Hepatocyte (in vitro differentiated cells): ENCODE measurements at regions not wholly inside any gene's neighbourhood (a gene's known extent, or its start where the extent isn't known, plus 50 kb on each side); places are given as distances from the start of the nearest gene placed in this dataset.

ENCODE experiments used
- DNase-seq: peaks from one replicate; pipeline ENCODE4 v3.0.0-alpha.2; 2016; ENCODE audit warnings: low spot score
- H2AFZ ChIP-seq: fragments of 200-600 bp; sonication (generic); 2 replicates; pipeline ENCODE4 v1.6.0; 2016; ENCODE audit warnings: antibody characterized with exemption, mild to moderate bottlenecking
- H3K27ac ChIP-seq: fragments of 200-600 bp; sonication (generic); 2 replicates; pipeline ENCODE4 v1.5.1; 2016; ENCODE audit warnings: mild to moderate bottlenecking
- H3K27me3 ChIP-seq: fragments of 200-600 bp; sonication (generic); 2 replicates; pipeline ENCODE4 v1.6.1; 2016
- H3K36me3 ChIP-seq: fragments of 200-600 bp; sonication (generic); replicated peaks from 2 replicates; pipeline ENCODE4 v1.5.1; 2016; ENCODE audit warnings: low read depth; ENCODE audit not compliant: insufficient read depth
- H3K4me1 ChIP-seq: fragments of 200-600 bp; sonication (generic); 2 replicates; pipeline ENCODE4 v1.5.1; 2016; ENCODE audit warnings: mild to moderate bottlenecking, moderate library complexity; ENCODE audit not compliant: insufficient read depth
- H3K4me2 ChIP-seq: fragments of 200-600 bp; sonication (generic); 2 replicates; pipeline ENCODE4 v1.6.0; 2016
- H3K4me3 ChIP-seq: fragments of 200-600 bp; sonication (generic); 2 replicates; pipeline ENCODE4 v1.5.1; 2016; ENCODE audit warnings: mild to moderate bottlenecking
- H3K79me2 ChIP-seq: fragments of 200-600 bp; sonication (generic); 2 replicates; pipeline ENCODE4 v1.6.0; 2017; ENCODE audit warnings: mild to moderate bottlenecking
- H3K9me2 ChIP-seq: fragments of 200-600 bp; sonication (generic); replicated peaks from 2 replicates; pipeline ENCODE4 v1.6.0; 2017; ENCODE audit warnings: mild to moderate bottlenecking; ENCODE audit not compliant: insufficient read depth
- H3K9me3 ChIP-seq: fragments of 200-600 bp; sonication (generic); 2 replicates; pipeline ENCODE4 v1.5.1; 2016; ENCODE audit warnings: low read depth, mild to moderate bottlenecking
- H4K20me1 ChIP-seq: fragments of 200-600 bp; sonication (generic); 2 replicates; pipeline ENCODE4 v1.6.0; 2016; ENCODE audit warnings: mild to moderate bottlenecking; ENCODE audit not compliant: insufficient read depth, poor library complexity, severe bottlenecking
- CTCF ChIP-seq: fragments of 200-600 bp; sonication (generic); IDR thresholded peaks from 2 replicates; pipeline ENCODE4 v1.5.1; 2016; ENCODE audit warnings: antibody characterized with exemption, mild to moderate bottlenecking; ENCODE audit not compliant: poor library complexity
- EZH2 ChIP-seq: fragments of 200-600 bp; sonication (generic); IDR thresholded peaks from 2 replicates; pipeline ENCODE4 v1.6.1; 2016; ENCODE audit warnings: antibody characterized with exemption, mild to moderate bottlenecking, borderline replicate concordance
- EZH2phosphoT487 ChIP-seq: fragments of 200-600 bp; sonication (generic); IDR thresholded peaks from one replicate; pipeline ENCODE4 v1.6.1; 2018; ENCODE audit warnings: antibody characterized with exemption, mild to moderate bottlenecking, low read depth, moderate library complexity; ENCODE audit not compliant: unreplicated experiment, severe bottlenecking
- WGBS: methylation state at CpG from one replicate; pipeline ENCODE4 v1.1.6; 2016; ENCODE audit warnings: low lambda C conversion rate; ENCODE audit errors: missing lambda C conversion rate; 5-methylcytosine and 5-hydroxymethylcytosine counted together

GRCh38 chrX:124216396-124217115 lies 115.9 kb upstream of the TEX13D start:
- Histone ChIP-seq H4K20me1 (no peaks in the 10 kb centered on the region), H3K79me2 (no peaks in the 10 kb centered on the region), H3K27me3 (no peaks in the 10 kb centered on the region), H3K36me3 (no peaks in the 10 kb centered on the region), H3K4me1 (no peaks in the 10 kb centered on the region), H3K4me3 (no peak overlapping the region), H3K4me2 (no peak overlapping the region), H3K9me2 (no peaks in the 10 kb centered on the region), H2AFZ (no peak overlapping the region), H3K27ac (no peak overlapping the region), H3K9me3 (no peaks in the 10 kb centered on the region)
- TF ChIP-seq EZH2 (no peak), CTCF (no peak), EZH2phosphoT487 (no peak)
- WGBS: 40% methylated on average over 8 of the region's 8 CpGs
- DNase-seq: no peak

DNA sequence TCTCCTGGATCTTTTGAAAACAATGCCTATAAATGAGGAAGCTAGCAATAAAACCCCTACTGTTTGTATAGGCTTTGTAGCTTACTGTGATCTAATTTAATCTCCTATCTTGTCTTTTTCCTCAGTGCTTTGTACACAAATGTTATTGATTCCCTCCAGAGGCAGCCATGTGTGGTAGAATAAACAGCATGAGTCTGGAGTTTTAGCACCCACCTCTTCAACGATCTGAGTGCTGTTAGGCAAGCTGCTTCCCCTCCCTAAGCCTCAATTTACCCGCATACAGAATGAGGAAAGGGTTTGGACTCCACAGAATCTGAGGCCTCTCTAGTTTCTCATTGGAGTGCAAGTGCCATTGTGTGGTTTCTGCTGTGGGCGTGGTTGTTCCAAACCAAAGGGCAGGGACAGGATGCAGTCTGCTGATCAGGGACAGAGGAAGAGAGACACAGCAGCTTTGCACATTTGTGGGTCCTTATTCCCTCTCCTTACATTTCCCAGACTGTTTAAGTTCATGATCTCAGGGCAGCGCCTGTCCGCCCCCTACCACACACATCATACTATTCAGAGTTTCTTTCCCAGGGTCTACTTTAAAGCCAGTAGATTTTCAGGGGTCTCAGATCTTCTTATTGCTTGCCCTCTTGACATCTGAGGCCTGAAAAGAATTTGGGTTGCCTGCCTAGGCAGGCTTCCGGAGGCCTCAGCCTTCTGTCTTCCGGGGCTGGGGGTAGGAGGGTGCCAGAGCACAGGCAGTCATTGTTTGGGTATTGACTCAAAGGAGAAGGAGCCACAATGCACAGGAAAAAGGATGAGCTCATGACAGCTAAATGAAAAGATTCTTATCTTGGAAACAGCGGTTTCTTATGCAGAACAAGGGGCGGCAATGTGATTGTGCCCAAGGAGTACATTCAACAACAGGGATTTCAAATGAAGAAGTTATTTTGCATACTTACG lies 114.9 kb upstream of the TEX13D start:
- no peak overlapping the region for H3K4me2 ChIP-seq

DNA sequence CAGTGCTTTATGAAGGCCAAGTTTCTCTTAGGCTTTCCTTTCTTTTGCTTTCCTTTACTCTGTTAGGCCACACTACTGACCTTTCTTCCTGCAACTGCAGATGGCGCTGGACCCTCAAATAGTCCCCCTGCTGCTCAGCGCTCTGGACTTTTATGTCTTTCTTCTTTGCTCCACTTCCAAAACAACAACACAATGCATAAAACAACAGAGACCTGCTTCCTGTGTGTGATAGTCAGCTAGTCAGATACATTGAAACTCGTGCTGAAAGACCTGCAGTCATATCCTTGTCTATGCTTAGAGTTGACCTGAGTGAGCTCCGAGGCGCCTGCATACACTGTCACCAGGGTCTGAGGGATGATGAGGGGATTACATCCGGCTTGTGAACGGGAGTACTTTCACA lies 108.9 kb upstream of the TEX13D start:
- no peaks in the 10 kb centered on the region for H3K4me1 ChIP-seq
- H3K79me2 ChIP-seq: no peaks in the 10 kb centered on the region
- H2AFZ ChIP-seq: no peak overlapping the region
- H3K36me3 ChIP-seq: no peaks in the 10 kb centered on the region
- H3K27ac ChIP-seq: no peak overlapping the region
- no peak overlapping the region for H3K4me2 ChIP-seq
- no peak overlapping the region for H3K4me3 ChIP-seq
- H3K9me2 ChIP-seq: no peaks in the 10 kb centered on the region
- DNase-seq: no peak
- no peaks in the 10 kb centered on the region for H3K27me3 ChIP-seq
- H4K20me1 ChIP-seq: no peaks in the 10 kb centered on the region
- no peak for TF ChIP-seq EZH2phosphoT487
- TF ChIP-seq CTCF: peak; percentile 5
- no peak for TF ChIP-seq EZH2
- WGBS: 58% methylated on average over 7 of the region's 7 CpGs
- H3K9me3 ChIP-seq: no peaks in the 10 kb centered on the region

More for the DNA sequence above, 114.9 kb upstream of the TEX13D start:
- Histone ChIP-seq H3K4me3 (no peak overlapping the region), H2AFZ (peak overlapping the region; percentile 29), H3K79me2 (no peaks in the 10 kb centered on the region), H3K36me3 (no peaks in the 10 kb centered on the region), H3K4me1 (no peaks in the 10 kb centered on the region), H3K9me2 (no peaks in the 10 kb centered on the region), H3K27ac (no peak overlapping the region), H3K9me3 (no peaks in the 10 kb centered on the region), H3K27me3 (no peaks in the 10 kb centered on the region), H4K20me1 (no peaks in the 10 kb centered on the region)
- WGBS: 59% methylated on average over 10 of the region's 10 CpGs
- DNase-seq: no peak
- TF ChIP-seq CTCF (no peak), EZH2phosphoT487 (no peak), EZH2 (no peak)
